NCI-H446 treated with DMSO at 0.1 percent for 48 hours (cell line): ENCODE measurements at regions not wholly inside any gene's neighbourhood (a gene's known extent, or its start where the extent isn't known, plus 50 kb on each side); places are given as distances from the start of the nearest gene placed in this dataset.

Experiments used
- DNase-seq: peaks from one replicate; lab custom pipeline; 2025; lab: John Stamatoyannopoulos, UW

- no peak for DNase-seq
These were observed 76.1 kb downstream of the SLC25A47 start for GRCh38 chr14:100399052-100399849.

DNA sequence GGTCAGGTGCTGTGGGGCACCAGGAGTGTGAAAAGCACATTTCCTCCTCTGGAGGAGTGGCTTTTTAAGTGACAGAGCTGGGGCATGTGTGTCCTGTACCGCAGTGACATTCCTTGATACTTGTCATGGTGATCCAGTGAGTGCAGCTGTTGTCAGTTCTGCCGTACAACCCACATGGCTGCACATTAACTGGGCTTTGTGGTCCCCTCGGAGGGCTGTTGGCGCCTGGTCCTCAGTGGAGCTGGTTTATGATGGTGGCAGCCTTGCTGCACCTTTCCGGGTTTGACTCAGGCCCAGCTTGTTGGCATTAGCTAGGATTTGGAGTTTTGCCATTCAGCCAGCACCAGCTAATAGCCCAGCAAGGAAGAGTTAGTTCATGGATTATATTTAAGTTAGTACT, 77.0 kb downstream of the SLC25A47 start:
- DNase-seq = peak; percentile 20

- DNase-seq = no peak
These were observed 78.0 kb downstream of the SLC25A47 start for GRCh38 chr14:100401031-100401692.

DNA sequence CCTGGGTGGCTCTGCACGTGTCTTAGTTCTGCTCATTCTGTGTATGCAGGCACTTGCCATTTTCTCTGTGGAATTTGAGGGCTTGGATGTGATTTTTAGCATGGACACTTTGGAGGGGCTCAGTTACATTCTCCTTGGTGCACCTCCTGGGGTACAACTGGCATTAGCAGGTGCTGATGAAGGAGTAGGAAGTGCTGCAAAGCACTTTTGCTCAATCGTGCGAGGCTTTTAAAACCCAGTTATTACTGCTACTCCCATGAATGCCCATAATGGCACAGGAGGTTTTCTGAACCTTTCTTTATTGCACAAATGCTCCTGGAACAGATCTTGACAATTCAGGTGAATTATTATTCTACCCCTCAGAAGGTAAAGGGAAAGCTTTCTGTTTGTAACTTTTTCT, 78.7 kb downstream of the SLC25A47 start:
- DNase-seq = no peak

GRCh38 chr14:100402631-100403030, 79.5 kb downstream of the SLC25A47 start:
- peak; percentile 47 for DNase-seq

DNA sequence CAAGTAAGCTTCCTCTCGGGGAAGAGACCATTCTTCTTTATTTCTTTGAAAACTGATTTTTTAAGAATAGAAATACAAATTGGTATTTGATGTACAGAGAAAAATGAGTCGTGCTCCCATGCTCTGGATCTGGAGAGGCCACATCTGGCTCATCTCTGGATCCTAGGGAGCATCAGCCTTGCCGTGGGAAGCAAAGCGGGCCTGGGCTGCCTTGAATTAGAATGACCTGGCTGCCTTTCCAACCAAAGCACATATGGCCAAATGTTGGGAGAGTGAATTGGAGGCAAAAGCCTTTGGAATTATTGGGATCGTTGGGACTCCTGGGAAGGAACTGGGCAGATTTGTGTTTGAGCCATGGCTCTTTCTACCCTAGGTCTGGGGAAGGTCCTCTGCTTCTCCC, 80.0 kb downstream of the SLC25A47 start:
- DNase-seq = no peak

DNA sequence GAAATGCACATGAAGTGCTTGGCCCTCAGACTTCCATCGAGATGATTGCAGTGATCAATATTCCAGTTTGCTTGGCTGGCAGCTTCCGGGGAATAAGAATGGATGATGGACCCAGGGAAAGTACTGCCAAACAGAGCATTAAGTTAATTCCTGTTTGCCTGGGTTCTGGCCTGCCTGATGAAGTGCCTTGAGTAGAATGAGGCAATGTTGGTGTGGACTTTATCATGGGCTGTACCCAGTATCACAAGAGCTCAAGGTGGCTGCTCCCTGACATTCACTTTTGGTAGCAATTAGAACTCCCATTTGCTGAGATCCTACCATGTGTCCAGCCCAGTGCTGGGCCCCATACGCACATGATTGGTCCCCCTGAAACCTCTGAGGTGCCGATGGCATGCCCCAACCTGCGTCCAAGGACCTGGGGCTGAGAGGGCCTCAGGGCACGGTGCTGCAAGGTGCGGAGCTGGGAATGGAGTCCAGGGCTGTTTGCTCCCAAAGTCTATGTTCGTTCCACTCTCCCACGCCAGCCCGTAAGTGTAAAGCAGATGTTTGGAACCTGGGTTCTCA, 80.7 kb downstream of the SLC25A47 start:
- no peak for DNase-seq

GRCh38 chr14:100404419-100404818, 81.3 kb downstream of the SLC25A47 start:
- DNase-seq = no peak

- DNase-seq = no peak
These were observed 82.8 kb downstream of the SLC25A47 start for GRCh38 chr14:100405760-100406455.

- no peak for DNase-seq
These were observed 83.5 kb downstream of the SLC25A47 start for GRCh38 chr14:100406505-100407131.

DNA sequence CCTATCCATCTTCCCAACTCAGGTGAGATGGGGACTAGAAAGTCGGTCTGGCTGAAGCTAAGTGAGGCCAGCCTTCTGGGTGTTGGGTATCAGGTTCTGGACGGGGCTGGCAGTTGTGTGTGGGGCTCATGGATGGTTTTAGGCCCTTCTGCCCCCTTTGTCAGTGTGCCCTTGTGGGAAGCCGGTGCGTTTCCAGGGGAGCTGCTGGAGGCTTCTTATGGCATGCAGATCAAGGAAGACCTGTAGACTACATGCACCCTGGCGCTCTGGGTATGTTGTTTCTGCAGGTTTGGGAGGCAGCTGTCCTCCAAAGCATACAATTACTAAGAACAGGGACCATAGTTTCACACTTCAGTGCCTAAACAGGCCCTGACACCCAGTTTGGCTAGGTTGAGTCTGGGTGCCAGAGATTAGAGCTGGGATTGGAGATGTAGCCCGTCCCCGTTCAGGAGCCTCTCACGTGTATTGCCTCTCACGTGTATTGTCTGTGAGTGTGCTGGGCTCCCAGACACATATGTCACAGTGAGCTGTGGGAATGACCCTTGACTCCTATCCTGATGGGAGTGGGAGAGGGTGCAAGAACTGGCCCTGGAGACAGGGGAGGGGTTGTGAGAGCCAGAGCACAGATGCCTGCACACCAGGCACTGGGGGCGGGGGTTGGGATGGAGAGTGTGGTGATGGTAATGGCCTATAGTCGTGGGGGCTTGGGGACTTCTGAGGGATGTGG, 84.4 kb downstream of the SLC25A47 start:
- DNase-seq = no peak

GRCh38 chr14:100408350-100409002, 85.3 kb downstream of the SLC25A47 start:
- DNase-seq = no peak

GRCh38 chr14:100409003-100409360, 85.8 kb downstream of the SLC25A47 start:
- DNase-seq = no peak

DNA sequence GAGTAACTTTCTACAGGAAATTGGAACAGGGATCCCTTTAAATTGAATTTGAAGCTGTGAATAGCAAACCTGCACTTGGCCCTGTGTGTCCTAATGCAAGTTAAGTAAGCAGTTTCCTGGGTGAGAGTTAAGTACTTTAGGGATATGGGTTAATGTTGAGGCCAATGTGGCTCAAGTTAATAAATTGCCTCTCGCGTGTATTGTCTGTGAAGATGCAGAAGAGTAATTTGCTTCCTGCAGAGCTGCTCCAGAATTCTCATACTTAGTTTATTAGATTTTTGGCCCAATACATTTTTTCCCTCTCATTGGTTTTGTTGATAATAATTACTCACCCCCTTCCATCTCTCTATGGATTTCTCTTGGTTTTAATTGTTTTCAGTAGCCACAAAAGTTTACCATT, 86.5 kb downstream of the SLC25A47 start:
- DNase-seq = no peak

GRCh38 chr14:100410056-100410565, 87.0 kb downstream of the SLC25A47 start:
- DNase-seq = no peak

DNA sequence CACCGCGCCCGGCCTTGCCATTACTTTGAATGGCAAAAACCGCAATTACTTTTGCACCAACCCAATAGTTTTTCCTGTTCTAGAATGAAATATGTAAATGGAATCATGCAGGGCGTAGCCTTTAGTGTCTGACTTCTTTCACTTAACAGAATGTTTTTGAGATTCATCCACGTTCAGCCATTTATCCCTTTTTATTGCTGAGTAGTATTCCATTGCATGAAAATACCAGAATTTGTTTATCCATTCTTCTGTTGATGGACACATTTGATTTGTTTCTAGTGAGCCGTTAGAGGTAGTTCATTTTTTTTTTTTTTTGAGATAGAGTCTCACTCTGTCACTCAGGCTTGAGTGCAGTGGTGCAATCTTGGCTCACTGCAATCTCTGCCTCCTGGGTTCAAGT, 90.6 kb downstream of the SLC25A47 start:
- no peak for DNase-seq

- no peak for DNase-seq
These were observed 92.1 kb downstream of the SLC25A47 start for GRCh38 chr14:100415226-100415625.

DNA sequence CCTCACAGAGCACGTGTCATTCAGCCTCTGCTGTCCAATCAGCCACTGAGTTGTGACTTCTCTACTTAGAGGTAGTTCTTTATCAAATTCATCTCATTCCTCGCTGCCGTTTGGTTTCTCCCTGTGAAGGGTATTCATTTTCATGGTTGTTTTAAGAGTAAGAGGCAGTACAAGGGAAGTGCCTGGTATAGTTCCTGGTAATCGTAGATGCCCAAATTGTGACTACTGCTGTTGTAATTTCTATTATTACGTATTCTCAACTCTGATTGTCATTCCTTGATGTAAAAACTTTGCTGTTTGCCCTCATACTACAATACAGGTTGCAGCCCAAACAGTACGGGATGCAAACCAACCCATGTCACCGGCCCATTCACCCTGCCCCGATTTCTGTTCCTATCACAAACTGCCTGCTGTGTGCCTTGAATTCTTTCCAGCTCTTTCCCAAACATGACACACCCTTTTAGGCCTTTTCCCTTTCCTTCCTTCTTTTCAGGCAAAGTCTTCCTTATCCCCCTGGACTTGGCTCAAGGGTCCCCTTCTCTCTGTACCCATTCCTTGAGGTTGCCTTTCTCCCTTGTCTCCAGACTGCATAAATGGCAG, 93.0 kb downstream of the SLC25A47 start:
- DNase-seq = no peak

- peak; percentile 40 for DNase-seq
These were observed 94.1 kb downstream of the SLC25A47 start for GRCh38 chr14:100416921-100417860.
